Sciatic nerve (tissue), 2 donors: ENCODE measurements at regions not wholly inside any gene's neighbourhood (a gene's known extent, or its start where the extent isn't known, plus 50 kb on each side); places are given as distances from the start of the nearest gene placed in this dataset.

Source experiments
- ATAC-seq: fragments of 200-7000 bp; cut with Tn5 transposase; one replicate; pipeline ENCODE4 v1.9.1; 2020; ENCODE audit warnings: mild to moderate bottlenecking, moderate library complexity
- DNase-seq: peaks from one replicate; pipeline ENCODE4 v3.0.0-alpha.2; 2020; ENCODE audit warnings: low spot score
- intact Hi-C: fragments of 100-400 bp; cut with DNase I; formaldehyde crosslinking; loops from one replicate; pipeline ENCODE4 v1.14.2; 2022
- donor health status: DM: no; HTN: no; CAD: no.
- donor health status: DM: no; HTN: no; CAD: no.

- no peak for ATAC-seq
- DNase-seq, result no peak
- intact Hi-C loops, result no loop called here
These were observed 94.7 kb upstream of the RAD23B start for GRCh38 chr9:107188376-107188775.

- no peak for ATAC-seq
- intact Hi-C loops, result no loop called here
- no peak for DNase-seq
These were observed 92.8 kb upstream of the RAD23B start for GRCh38 chr9:107190061-107190935.

GRCh38 chr9:107190936-107191290, 92.2 kb upstream of the RAD23B start:
- intact Hi-C loops, result no loop called here
- DNase-seq (no peak), ATAC-seq (no peak)

- DNase-seq (no peak), ATAC-seq (no peak)
- intact Hi-C loops, result no loop called here
These were observed 89.8 kb upstream of the RAD23B start for GRCh38 chr9:107193251-107193650.

GRCh38 chr9:107198718-107199117, 84.4 kb upstream of the RAD23B start:
- intact Hi-C loops, result no loop called here
- ATAC-seq, result no peak
- no peak for DNase-seq

GRCh38 chr9:107208121-107208520, 75.0 kb upstream of the RAD23B start:
- intact Hi-C loops, result no loop called here
- no peak for ATAC-seq
- DNase-seq, result no peak

GRCh38 chr9:107210775-107211174, 72.3 kb upstream of the RAD23B start:
- DNase-seq (no peak), ATAC-seq (no peak)
- intact Hi-C loops, result no loop called here

GRCh38 chr9:107211284-107211923, 71.7 kb upstream of the RAD23B start:
- ATAC-seq (no peak), DNase-seq (no peak)
- intact Hi-C loops, result no loop called here

GRCh38 chr9:107212613-107213012, 70.5 kb upstream of the RAD23B start:
- intact Hi-C loops, result no loop called here
- DNase-seq (no peak), ATAC-seq (no peak)

- intact Hi-C loops, result no loop called here
- no peak for ATAC-seq
- DNase-seq, result no peak
These were observed 70.0 kb upstream of the RAD23B start for GRCh38 chr9:107213080-107213479.

- no peak for DNase-seq
- no peak for ATAC-seq
- intact Hi-C loops, result no loop called here
These were observed 69.5 kb upstream of the RAD23B start for GRCh38 chr9:107213561-107214028.

GRCh38 chr9:107214381-107214780, 68.7 kb upstream of the RAD23B start:
- intact Hi-C loops, result no loop called here
- DNase-seq (no peak), ATAC-seq (no peak)

GRCh38 chr9:107214915-107215314, 68.2 kb upstream of the RAD23B start:
- ATAC-seq (no peak), DNase-seq (no peak)
- intact Hi-C loops, result no loop called here

- ATAC-seq, result no peak
- no peak for DNase-seq
- intact Hi-C loops, result no loop called here
These were observed 67.7 kb upstream of the RAD23B start for GRCh38 chr9:107215381-107215780.

- ATAC-seq (no peak), DNase-seq (no peak)
- intact Hi-C loops, result no loop called here
These were observed 66.8 kb upstream of the RAD23B start for GRCh38 chr9:107216329-107216728.

- no peak for ATAC-seq
- intact Hi-C loops, result no loop called here
- no peak for DNase-seq
These were observed 64.1 kb upstream of the RAD23B start for GRCh38 chr9:107218829-107219485.

- ATAC-seq, result no peak
- DNase-seq, result no peak
- intact Hi-C loops, result no loop called here
These were observed 63.5 kb upstream of the RAD23B start for GRCh38 chr9:107219486-107220077.

GRCh38 chr9:107221321-107221720, 61.8 kb upstream of the RAD23B start:
- ATAC-seq (no peak), DNase-seq (no peak)
- intact Hi-C loops, result no loop called here

GRCh38 chr9:107222020-107222522, 61.0 kb upstream of the RAD23B start:
- intact Hi-C loops, result no loop called here
- no peak for ATAC-seq

GRCh38 chr9:107223381-107223780, 59.7 kb upstream of the RAD23B start:
- ATAC-seq (no peak), DNase-seq (no peak)
- intact Hi-C loops, result no loop called here

More at GRCh38 chr9:107222020-107222522, 61.0 kb upstream of the RAD23B start:
- DNase-seq, result no peak
